Central memory CD8-positive, alpha-beta T cell (primary cell): ENCODE measurements at regions not wholly inside any gene's neighbourhood (a gene's known extent, or its start where the extent isn't known, plus 50 kb on each side); places are given as distances from the start of the nearest gene placed in this dataset.
"Not testable (repeated sequence)": the region's sequence is repeated elsewhere in the genome, so short reads cannot be mapped to it uniquely, and the experiment has no call there.

Source experiments
- ATAC-seq: fragments of 150-1000 bp; cut with Tn5 transposase; replicated peaks from 2 replicates; pipeline ENCODE4 v1.10.0; 2022; ENCODE audit warnings: mild to moderate bottlenecking, moderate FRiP score, moderate number of reproducible peaks; ENCODE audit not compliant: poor library complexity, severe bottlenecking; ENCODE audit errors: extremely low read depth
- DNase-seq, 2 donors: peaks; one replicate each; pipeline ENCODE4 v3.0.0; 2021; ENCODE audit warnings: low spot score in 2 of 2
- H3K27ac Mint-ChIP-seq: one replicate; pipeline ENCODE4 v1.8.0; 2022; ENCODE audit warnings: low read depth, mild to moderate bottlenecking, moderate library complexity, mixed read lengths
- H3K27me3 Mint-ChIP-seq: one replicate; pipeline ENCODE4 v1.8.0; 2022; ENCODE audit warnings: mixed read lengths
- H3K36me3 Mint-ChIP-seq: one replicate; pipeline ENCODE4 v1.8.0; 2022; ENCODE audit warnings: mild to moderate bottlenecking, moderate library complexity, mixed read lengths; ENCODE audit not compliant: insufficient read depth
- H3K4me1 Mint-ChIP-seq: one replicate; pipeline ENCODE4 v1.8.0; 2022; ENCODE audit warnings: mixed read lengths
- H3K4me3 Mint-ChIP-seq: one replicate; pipeline ENCODE4 v1.8.0; 2022; ENCODE audit warnings: mild to moderate bottlenecking, moderate library complexity, mixed read lengths
- H3K9me3 Mint-ChIP-seq: one replicate; pipeline ENCODE4 v1.8.0; 2022; ENCODE audit warnings: mixed read lengths

DNA sequence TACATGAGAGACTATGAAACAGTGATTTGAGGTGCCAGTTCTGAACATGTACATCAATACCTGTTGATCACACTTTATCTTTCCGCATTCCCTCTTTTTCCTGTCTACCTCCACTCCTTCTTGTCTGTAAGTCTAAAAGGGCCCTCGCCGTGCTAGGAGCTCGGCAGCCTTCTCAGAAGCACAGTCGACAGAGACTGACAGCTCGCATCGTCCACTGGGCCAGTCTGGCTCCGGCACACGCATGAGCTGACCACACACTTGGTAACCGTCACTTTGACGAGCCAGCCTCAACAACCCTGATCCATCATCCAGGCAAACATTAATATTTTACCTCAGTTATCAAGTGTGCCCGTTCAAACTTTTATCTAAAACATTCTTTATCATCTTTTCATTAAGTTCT, 265.3 kb downstream of the TFAP2A start:
- Mint-ChIP-seq H3K4me3 (no peak overlapping the region), H3K27ac (no peak overlapping the region), H3K9me3 (no peaks in the 10 kb centered on the region), H3K27me3 (no peaks in the 10 kb centered on the region), H3K36me3 (no peaks in the 10 kb centered on the region), H3K4me1 (no peaks in the 10 kb centered on the region)
- DNase-seq: no peak
- no peak for ATAC-seq

DNA sequence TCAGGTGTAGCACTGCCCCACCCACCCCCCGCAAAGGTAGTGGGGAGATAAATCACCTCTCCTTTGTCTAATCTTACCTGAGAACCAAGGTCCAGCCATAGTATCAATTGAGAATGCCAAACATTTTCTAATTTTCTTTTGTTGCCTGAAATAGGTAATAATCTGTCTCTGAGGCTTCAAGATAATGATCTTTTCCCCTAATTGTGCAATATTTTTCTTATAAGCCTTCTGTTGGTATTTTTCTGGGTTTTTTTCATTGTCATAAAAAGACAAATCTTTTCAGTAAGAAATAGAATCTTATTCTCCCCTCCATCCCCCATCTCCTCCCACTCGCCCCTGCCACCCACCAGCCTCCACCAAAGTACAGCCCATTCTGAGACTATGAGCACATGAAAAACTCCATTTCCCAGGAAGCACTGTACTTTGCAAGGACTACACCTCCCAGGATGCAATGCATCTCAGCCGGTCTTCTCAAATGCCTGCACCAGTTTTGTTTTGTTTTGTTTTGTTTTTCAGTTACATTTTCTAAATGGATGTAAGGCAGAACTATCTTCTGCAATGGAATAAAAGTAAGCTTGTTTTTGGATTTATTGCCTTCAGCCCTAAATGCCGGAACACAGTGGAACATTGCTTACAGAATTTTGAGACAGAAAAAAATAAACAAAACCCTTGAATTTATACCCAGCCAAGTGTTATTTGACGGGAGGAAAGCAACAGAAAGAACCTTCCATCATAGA, 268.0 kb downstream of the TFAP2A start:
- Mint-ChIP-seq H3K27me3 (no peaks in the 10 kb centered on the region), H3K27ac (no peak overlapping the region), H3K4me3 (no peak overlapping the region), H3K9me3 (no peaks in the 10 kb centered on the region), H3K36me3 (no peaks in the 10 kb centered on the region), H3K4me1 (no peaks in the 10 kb centered on the region)
- DNase-seq (no peak), ATAC-seq (no peak)

DNA sequence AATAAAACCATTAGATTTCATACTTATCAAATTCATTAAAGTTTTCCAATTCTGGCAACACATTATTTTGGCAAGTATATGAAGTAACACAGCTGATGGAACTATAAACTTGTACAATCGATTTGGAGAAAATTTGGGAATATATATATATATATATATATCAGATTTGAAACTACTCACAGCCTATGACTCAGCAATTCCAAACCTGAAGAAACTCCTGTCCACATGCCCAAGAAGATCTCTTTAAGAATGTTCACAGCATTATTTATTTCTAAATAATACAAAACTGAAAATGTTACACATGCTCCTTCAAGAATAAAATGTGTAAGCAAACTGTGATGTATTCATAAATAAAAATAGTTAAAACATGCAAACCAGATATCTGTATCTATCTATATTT, 270.1 kb downstream of the TFAP2A start:
- H3K27me3 Mint-ChIP-seq: no peaks in the 10 kb centered on the region

DNA sequence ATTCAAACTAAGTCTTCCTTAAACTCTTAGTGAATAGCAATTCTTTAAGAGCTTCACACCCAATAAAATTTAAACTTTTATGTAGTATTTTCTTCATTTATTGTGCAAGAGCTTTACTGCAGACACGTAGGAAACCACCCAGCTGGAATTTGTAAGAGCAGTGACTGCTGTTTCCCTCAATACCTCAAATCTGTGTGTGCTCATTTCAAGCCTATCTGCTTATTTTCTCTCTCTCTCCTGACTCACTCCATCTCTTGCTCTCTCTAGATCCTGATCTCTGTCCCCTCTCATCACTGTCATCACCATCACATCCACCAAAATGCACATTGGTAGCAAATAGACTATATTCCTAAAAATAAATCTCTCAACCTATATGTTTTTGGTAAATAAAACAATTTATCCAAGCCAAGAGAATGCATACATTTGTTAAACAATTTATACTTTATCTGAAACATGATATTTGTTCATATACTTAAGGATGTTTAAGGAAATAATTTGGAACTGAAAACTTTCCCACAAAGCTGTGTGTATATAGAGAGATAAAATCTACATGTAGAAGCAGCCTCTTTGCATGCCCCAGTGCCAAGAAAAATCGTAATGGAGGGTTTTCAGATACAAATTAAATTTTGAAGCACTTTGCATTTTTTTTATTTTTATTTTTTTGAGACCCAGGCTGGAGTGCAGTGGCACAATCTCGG, 273.0 kb downstream of the TFAP2A start:
- Mint-ChIP-seq H3K9me3 (no peaks in the 10 kb centered on the region), H3K27me3 (no peaks in the 10 kb centered on the region), H3K4me3 (no peak overlapping the region), H3K4me1 (no peaks in the 10 kb centered on the region), H3K27ac (no peak overlapping the region), H3K36me3 (no peaks in the 10 kb centered on the region)
- DNase-seq (no peak), ATAC-seq (no peak)

More for the DNA sequence above, 270.1 kb downstream of the TFAP2A start:
- Mint-ChIP-seq H3K4me3 (no peak overlapping the region), H3K27ac (no peak overlapping the region), H3K9me3 (no peaks in the 10 kb centered on the region), H3K36me3 (no peaks in the 10 kb centered on the region), H3K4me1 (no peaks in the 10 kb centered on the region)
- DNase-seq (no peak), ATAC-seq (no peak)

DNA sequence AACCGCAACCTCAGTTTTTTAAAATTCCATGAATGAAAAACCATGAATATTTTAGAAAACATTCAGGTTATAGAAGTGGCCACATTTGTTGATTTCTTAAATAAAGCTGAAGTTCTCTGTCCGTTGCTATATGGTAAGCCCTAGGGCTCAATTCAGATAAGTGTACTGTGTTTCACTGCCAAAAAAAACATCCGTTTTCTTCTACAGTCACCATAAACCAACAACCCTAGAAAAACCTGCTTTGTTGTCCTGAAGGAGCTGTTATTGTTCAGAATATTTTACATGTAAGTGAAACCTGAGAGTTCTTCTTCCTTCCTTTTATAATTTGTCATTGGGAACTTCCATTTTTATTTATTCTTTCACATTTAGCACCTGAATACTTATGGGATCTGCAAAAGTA, 274.1 kb downstream of the TFAP2A start:
- no peaks in the 10 kb centered on the region for H3K36me3 Mint-ChIP-seq
- DNase-seq: no peak
- H3K27ac Mint-ChIP-seq: no peak overlapping the region
- no peaks in the 10 kb centered on the region for H3K4me1 Mint-ChIP-seq
- no peak overlapping the region for H3K4me3 Mint-ChIP-seq
- H3K9me3 Mint-ChIP-seq: no peaks in the 10 kb centered on the region
- H3K27me3 Mint-ChIP-seq: no peaks in the 10 kb centered on the region
- ATAC-seq: no peak

DNA sequence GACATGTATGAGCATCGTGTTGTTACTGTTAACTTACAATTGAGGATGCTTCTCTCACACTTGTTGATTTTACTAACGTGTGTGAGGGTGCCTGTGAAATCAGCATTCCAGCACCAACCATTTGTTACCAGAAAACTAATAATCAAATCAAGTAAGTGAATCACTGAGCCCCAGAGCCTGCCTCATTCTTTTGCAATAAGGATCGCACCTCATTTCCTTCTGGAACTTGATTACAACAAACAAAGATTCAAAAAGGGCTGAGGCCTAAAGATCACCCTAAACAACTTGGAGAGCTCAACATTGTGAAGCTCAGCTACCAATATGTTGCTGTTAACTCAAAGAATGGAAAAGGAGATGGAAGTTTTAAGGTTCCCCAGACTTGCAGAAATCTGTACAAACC, 274.7 kb downstream of the TFAP2A start:
- ATAC-seq (no peak), DNase-seq (no peak)
- no peak overlapping the region for H3K27ac Mint-ChIP-seq
- no peak overlapping the region for H3K4me3 Mint-ChIP-seq
- no peaks in the 10 kb centered on the region for H3K27me3 Mint-ChIP-seq
- no peaks in the 10 kb centered on the region for H3K4me1 Mint-ChIP-seq
- H3K9me3 Mint-ChIP-seq: no peaks in the 10 kb centered on the region
- H3K36me3 Mint-ChIP-seq: no peaks in the 10 kb centered on the region

DNA sequence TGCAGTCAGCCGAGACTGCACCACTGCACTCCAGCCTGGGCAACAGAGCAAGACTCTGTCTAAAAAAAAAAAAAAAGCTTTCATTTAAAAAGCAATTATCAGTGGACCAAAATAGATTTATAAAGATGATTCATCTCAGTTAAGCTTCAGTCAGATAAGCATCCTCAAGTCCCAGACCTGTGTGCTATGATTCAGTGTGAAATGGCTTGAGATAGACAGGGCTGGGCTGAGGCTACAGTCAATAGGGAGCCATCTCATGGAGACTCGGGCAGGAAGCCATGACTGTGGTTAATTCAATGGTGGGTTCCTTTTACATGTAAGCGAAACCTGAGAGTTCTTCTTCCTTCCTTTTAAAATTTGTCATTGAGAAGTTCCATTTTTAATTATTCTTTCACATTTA, 276.0 kb downstream of the TFAP2A start:
- H3K4me1 Mint-ChIP-seq: no peaks in the 10 kb centered on the region
- no peak overlapping the region for H3K4me3 Mint-ChIP-seq
- DNase-seq: no peak
- no peaks in the 10 kb centered on the region for H3K36me3 Mint-ChIP-seq
- H3K27me3 Mint-ChIP-seq: no peaks in the 10 kb centered on the region
- no peaks in the 10 kb centered on the region for H3K9me3 Mint-ChIP-seq
- no peak overlapping the region for H3K27ac Mint-ChIP-seq
- no peak for ATAC-seq

DNA sequence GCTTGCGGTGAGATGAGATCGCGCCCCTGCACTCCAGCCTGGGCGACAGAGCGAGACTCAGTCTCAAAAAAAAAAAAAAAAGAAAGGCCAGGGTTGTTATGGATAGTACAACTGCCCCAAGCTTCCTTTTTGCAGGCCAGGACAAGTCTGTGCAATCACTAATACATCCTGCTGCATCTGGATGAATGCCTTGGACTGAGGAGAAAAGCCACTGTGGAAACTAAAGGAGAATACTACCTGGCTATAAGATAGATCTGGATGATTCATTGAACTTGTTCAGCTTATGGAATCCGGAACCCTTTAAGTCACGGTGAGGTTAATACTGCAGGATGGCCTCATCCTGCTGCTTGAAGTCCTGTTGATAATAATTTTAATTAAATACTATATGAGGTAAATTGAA, 278.2 kb downstream of the TFAP2A start:
- Mint-ChIP-seq H3K27me3 (no peaks in the 10 kb centered on the region), H3K36me3 (no peaks in the 10 kb centered on the region), H3K4me1 (no peaks in the 10 kb centered on the region), H3K9me3 (no peaks in the 10 kb centered on the region), H3K4me3 (no peak overlapping the region), H3K27ac (no peak overlapping the region)
- DNase-seq (no peak), ATAC-seq (no peak)

DNA sequence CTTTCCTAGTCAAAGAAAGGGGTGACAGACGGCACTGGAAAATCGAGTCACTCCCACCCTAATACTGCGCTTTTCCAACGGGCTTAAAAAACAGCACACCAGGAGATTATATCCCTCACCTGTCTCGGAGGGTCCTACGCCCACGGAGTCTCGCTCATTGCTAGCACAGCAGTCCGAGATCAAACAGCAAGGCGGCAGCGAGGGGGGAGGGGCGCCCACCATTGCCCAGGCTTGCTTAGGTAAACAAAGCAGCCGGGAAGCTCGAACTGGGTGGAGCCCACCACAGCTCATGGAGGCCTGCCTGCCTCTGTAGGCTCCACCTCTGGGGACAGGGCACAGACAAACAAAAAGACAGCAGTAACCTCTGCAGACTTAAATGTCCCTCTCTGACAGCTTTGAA, 280.7 kb downstream of the TFAP2A start:
- not testable (repeated sequence) for H3K4me3 Mint-ChIP-seq, ATAC-seq, DNase-seq, H3K27ac Mint-ChIP-seq, H3K9me3 Mint-ChIP-seq, H3K36me3 Mint-ChIP-seq, H3K27me3 Mint-ChIP-seq, H3K4me1 Mint-ChIP-seq

DNA sequence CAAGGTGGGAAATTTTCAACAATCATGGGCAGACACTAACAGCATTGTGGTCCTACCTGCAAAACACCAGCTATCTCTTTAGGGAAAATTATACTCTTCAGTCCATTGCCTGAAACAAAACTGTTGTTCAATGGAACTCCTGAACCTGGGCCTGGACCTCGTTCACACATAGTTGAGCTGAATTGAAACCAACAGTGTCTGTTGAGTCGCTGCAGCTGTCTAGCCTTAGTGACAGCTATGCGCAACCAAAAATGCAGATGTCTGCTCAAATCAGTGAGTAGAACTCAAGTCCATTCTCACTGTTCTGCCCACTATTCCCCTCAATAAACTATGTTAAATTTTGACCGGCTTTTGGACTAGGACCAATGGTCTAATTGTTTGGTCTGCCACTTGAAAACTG, 286.2 kb downstream of the TFAP2A start:
- Mint-ChIP-seq H3K27me3 (no peaks in the 10 kb centered on the region), H3K27ac (no peak overlapping the region), H3K36me3 (no peaks in the 10 kb centered on the region), H3K4me3 (no peak overlapping the region), H3K9me3 (peaks cover 6% of the 10 kb centered on the region), H3K4me1 (no peaks in the 10 kb centered on the region)
- DNase-seq (no peak), ATAC-seq (no peak)

DNA sequence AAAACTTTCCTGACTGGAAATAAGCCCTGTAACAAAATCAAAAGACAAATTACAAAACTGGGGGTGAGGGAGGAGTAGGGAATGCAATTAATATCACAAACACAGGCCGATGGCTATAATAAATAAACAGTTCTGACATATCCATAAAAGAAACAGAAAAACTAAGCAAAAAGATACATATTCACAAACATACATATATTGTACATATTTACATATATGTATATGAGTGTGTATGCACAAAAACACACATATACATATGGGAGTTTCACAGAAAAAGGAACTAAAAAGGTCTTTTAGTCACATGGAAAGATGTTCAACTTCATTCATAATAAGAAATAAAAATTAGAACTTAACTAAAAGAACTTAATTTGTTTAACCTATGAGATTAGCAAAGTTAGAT, 292.7 kb downstream of the TFAP2A start:
- ATAC-seq (no peak), DNase-seq (no peak)
- Mint-ChIP-seq H3K27me3 (no peaks in the 10 kb centered on the region), H3K4me1 (no peaks in the 10 kb centered on the region), H3K36me3 (no peaks in the 10 kb centered on the region), H3K4me3 (no peak overlapping the region), H3K9me3 (peaks cover 13% of the 10 kb centered on the region), H3K27ac (no peak overlapping the region)

DNA sequence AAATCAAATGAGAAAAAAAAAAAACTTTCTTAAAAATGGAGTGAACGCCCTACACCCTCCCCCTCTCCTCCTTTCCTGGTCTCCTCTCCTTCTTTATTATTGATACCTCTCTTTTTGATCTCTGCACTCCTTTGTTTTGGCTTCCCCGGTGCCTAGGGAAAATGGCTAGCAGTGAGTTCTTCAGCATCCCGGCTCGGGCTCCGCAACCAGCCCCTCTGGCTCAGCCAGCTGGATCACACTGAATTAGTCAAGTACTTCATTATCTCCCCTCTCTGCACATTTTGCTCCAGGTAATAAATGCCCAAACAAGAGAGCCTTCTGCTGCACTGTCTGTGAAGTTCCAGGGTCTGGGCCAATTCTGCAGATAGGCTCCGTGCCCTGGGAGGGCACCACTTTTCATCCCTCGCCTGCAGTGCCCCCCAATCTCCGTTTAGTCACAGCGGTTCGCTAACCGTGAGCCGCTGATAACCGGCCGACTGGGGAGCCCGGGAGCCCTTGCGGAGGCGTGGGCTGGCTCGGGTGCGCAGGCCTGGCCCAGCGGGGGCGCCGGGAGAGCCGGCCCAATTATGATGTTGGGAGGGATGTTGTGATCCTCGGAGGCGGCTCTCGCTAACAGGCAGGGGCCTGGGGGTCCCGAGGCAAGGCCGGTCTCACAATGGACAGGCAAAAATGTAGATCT, 301.9 kb downstream of the TFAP2A start:
- H3K9me3 Mint-ChIP-seq: peaks cover 8% of the 10 kb centered on the region
- H3K4me1 Mint-ChIP-seq: no peaks in the 10 kb centered on the region
- H3K27ac Mint-ChIP-seq: no peak overlapping the region
- no peak overlapping the region for H3K4me3 Mint-ChIP-seq
- H3K27me3 Mint-ChIP-seq: no peaks in the 10 kb centered on the region
- ATAC-seq: no peak
- no peaks in the 10 kb centered on the region for H3K36me3 Mint-ChIP-seq
- DNase-seq: no peak

DNA sequence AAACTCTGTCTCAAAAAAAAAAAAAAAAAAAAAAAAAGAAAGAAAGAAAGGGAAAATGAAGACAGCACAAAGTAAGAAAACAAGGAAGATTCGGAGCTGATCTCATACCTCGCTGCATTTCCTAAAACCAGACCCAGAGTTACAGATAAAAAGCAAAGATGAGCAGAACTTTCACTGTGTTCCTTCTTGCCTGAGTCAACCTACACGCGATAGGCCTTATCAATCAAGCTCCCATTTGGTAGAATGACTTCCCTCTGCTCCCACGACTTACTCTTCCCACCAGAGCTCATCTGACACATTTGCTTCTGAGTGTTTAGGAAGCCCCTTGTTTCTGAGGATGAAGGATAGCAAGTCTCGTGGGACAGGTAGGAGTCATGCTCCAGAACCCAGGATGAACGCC, 302.9 kb downstream of the TFAP2A start:
- no peak overlapping the region for H3K4me3 Mint-ChIP-seq
- H3K4me1 Mint-ChIP-seq: no peaks in the 10 kb centered on the region
- no peaks in the 10 kb centered on the region for H3K27me3 Mint-ChIP-seq
- H3K9me3 Mint-ChIP-seq: peaks cover 6% of the 10 kb centered on the region
- DNase-seq (no peak), ATAC-seq (no peak)
- no peak overlapping the region for H3K27ac Mint-ChIP-seq
- H3K36me3 Mint-ChIP-seq: no peaks in the 10 kb centered on the region
